HEK293T (cell line): ENCODE measurements at regions not wholly inside any gene's neighbourhood (a gene's known extent, or its start where the extent isn't known, plus 50 kb on each side); places are given as distances from the start of the nearest gene placed in this dataset.

ENCODE experiments used
- ARNT ChIP-seq: fragments of 450-650 bp; IDR thresholded peaks from 2 replicates; pipeline ENCODE4 v1.6.1; 2017; ENCODE audit warnings: mild to moderate bottlenecking
- L3MBTL2 ChIP-seq: fragments of 450-650 bp; conservative IDR thresholded peaks from 2 replicates; pipeline ENCODE4 v1.6.1; 2016; ENCODE audit warnings: mild to moderate bottlenecking
- ZNF384 ChIP-seq: fragments of 450-650 bp; IDR thresholded peaks from 2 replicates; pipeline ENCODE4 v1.6.1; 2016

- TF ChIP-seq L3MBTL2 = no peak
- TF ChIP-seq ARNT = no peak
- no peak for TF ChIP-seq ZNF384
These were observed 142.0 kb downstream of the CCDC71L start for GRCh38 chr7:106518967-106519366.
